GM19467 (cell line): ENCODE measurements at regions not wholly inside any gene's neighbourhood (a gene's known extent, or its start where the extent isn't known, plus 50 kb on each side); places are given as distances from the start of the nearest gene placed in this dataset.
"Not testable (repeated sequence)": the region's sequence is repeated elsewhere in the genome, so short reads cannot be mapped to it uniquely, and the experiment has no call there.

Source experiments
- ATAC-seq: cut with Tn5 transposase; IDR thresholded peaks from one replicate; pipeline ENCODE4 v1.9.1; 2021; ENCODE audit warnings: mild to moderate bottlenecking, moderate library complexity; ENCODE audit not compliant: unreplicated experiment

DNA sequence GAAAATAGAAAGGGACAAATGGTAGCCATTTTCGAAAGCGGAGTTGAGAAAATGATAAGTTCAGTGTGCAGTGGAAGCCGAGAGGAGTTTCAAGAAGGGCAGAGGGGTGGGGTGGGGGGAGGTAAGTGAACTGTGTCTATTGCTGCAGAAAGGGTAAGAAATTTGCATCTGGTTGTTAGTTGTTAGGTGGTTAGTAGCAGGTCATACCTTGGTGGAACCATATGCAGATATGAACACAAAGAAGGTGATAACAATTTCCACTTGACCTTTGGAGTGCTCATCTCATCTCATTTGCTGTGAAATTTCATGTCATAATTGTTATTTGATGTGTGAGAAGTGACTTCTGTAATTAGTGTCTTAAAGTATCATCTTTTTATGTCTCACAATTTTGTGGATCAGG lies 288.2 kb downstream of the QKI start:
- ATAC-seq: no peak

DNA sequence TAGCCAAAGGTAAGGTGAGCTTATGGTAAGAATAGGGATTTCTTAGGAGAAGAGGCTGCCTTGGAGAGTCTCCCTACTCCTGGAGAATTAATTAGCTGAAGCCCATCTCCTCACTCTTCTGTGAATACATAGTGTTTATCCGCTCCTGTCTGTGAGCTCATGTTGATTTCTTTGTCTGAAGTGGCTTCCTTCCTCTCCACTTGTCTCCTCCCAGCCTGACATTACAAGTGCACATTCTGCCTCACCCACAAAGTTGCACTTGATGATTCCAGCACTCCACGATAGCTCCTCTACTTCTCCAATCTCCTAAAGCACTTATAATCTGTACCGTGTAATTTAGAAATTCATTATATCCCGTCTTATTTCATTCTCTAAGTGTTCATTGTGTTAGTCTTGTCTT lies 287.2 kb downstream of the QKI start:
- no peak for ATAC-seq

DNA sequence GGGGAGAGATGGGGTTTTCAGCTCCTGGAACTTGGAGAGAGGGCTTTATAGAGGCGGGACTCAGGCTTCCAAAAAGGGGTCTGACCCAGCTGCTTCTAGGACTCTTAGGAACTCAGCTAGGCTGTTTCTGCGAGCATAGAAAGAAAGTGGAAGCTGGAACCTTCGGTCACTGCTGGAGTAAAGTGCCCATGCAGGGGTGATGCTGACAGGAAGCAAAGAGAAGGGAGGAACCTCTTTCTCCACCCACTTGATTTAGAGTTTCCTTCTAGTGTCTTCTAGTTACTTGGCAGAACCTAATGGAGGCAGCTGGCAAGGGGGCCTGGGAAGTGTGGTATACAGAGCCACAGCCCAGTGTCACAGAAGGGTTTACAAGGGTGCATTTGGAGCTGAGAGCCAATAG lies 283.6 kb downstream of the QKI start:
- no peak for ATAC-seq

- not testable (repeated sequence) for ATAC-seq
Measured at GRCh38 chr6:163696311-163696710, 281.8 kb downstream of the QKI start.

GRCh38 chr6:163695414-163695864 lies 280.9 kb downstream of the QKI start:
- ATAC-seq: no peak

GRCh38 chr6:163694988-163695398 lies 280.5 kb downstream of the QKI start:
- no peak for ATAC-seq

DNA sequence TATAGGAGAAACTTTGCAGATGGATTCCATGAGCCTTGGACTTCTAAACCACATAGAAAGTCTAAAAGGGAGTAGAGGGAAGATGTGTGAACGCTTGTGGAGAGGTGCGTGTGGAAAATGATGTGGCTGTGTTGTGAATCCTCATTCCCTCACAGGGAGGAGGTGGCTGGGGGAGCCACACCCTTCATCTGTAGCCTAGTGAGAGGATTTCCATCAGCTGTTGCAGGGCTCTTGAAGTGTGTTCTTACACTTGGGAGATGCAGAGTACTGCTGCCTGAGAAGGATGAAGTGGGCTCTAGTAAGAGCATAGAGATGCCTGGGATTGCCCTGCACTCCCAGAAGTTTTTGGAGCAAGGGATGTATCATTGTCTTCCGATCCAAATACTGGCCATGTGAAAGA lies 279.6 kb downstream of the QKI start:
- no peak for ATAC-seq

GRCh38 chr6:163691049-163691448 lies 276.5 kb downstream of the QKI start:
- no peak for ATAC-seq

- no peak for ATAC-seq
Measured at GRCh38 chr6:163688739-163689362, 274.3 kb downstream of the QKI start.

- ATAC-seq: no peak
Measured at GRCh38 chr6:163687075-163687474, 272.6 kb downstream of the QKI start.

GRCh38 chr6:163686301-163686700 lies 271.8 kb downstream of the QKI start:
- ATAC-seq: no peak

- ATAC-seq: no peak
Measured at GRCh38 chr6:163683105-163683622, 268.6 kb downstream of the QKI start.

DNA sequence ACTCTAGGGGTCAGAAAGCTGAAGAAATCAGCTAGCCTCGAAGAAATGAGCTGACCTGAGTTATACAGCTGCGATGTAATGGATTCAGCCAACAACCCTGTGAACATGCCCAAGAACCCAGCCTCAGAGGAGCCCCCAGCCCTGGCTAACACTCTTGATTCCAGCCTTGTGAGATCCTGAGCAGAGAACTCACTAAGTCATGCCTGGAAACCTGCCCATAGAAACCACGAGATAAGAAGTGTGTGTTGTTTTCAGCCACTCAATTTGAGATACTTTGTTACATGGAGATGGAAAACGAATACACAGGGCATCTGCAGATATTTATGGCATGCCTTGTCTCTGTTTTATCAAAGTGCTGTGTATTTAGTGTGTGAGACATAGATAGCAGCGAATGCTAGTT lies 265.2 kb downstream of the QKI start:
- no peak for ATAC-seq

DNA sequence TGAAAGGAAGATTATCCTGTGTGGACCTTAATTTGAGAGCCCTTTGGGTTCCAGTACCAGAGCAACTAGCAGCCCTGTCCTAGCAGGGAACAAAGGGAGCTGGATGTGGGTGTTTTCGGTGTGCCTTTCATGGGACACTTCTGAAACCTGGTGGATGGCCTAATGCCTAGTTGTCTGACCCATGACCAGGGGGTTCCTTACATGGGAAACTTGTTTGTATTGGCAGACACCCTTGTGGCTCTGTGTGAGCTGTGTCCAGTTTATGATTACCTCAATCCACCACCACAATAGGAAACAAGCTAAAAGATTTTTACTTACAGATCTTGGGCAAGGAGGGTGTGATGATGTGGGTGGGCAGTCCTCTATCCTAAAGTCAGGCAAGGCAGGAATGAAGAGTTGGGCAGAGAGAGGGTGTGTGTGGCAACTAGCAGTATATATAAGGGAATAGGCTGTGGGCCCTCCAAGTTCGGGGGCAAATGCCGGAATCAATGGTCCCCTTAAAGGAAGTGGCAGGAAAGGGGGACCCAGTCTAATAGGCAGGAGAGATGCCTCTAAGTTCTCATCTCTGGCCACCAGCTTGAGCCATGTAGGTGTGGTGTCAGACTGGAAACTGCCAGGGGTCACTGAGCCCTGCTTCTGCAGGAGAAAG lies 264.6 kb downstream of the QKI start:
- no peak for ATAC-seq

GRCh38 chr6:163675611-163676010 lies 261.1 kb downstream of the QKI start:
- ATAC-seq: no peak

GRCh38 chr6:163672710-163673109 lies 258.2 kb downstream of the QKI start:
- no peak for ATAC-seq

DNA sequence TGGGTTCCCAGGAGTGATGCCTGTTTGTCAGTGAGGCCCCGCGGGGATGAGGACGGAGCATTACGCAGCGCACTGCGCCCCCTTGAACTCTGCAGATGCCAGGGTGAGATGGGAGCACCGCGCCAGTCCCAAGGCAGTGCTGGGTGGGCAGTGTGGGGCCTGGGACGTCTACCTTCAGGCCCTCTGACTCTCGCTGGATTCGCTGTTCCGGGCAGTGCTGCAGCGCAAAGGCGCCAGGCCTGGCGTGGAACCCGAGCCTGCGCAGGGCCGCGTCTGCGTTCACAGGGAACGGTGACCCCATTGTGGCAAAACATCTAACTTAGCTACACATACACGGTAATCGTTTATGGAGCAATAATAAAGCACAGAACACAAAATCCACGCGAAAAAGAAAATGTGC lies 257.3 kb downstream of the QKI start:
- ATAC-seq: no peak

DNA sequence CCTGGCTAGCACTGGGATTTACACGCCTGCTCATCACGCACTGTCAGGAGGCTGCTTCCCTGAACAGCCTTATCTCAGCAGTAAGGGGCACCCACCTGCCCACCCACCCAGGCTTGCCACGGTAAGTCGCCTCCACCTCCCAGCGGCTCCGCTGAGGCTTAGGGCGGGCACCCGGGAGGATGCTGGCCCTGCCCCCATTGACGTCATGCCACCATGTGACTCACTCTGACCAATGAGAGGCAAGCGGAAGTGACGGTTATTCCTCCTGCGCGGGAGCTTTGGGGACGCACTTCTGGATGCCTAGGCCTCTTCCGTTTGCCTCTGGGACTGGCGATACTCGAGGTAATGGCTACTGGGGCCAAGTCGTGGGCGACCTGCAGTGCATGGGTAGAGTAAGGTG lies 256.8 kb downstream of the QKI start:
- no peak for ATAC-seq

DNA sequence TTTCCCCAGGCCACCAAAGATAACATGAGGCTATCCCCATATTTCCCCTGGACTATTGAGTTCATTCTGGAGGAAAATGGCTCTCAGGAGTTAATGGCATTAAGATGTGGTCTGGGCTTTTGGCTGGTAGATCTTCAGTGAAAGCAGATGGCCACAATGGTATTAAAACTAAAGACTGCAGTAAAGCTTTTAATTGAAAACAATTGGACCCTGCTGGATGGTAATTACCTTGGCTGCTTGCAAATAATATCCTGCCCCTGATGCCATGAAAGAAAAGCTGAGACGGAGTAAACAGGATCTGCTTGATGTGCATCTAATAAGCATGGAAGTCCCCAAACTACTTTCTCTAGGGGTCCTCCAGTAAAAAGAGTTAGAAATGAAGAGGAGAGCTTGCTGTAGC lies 255.8 kb downstream of the QKI start:
- no peak for ATAC-seq

DNA sequence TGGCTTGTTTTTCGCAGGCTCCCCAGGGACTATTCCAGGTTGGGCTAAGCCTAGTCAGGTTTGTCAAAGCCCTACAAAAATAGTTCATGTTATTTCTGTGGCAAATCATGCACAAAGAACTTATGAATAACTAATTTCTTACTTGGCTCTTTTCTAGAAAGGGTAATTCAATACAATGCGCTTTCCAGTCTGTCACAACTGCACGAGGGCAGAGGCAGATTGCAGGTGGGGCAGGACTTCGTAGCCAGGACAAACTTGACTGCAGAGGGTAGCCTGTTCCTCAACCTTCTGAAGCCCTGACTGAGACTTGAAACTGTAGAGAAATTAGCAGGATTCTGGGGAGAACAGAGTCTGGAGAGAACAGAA lies 253.5 kb downstream of the QKI start:
- peak; percentile 42 for ATAC-seq

DNA sequence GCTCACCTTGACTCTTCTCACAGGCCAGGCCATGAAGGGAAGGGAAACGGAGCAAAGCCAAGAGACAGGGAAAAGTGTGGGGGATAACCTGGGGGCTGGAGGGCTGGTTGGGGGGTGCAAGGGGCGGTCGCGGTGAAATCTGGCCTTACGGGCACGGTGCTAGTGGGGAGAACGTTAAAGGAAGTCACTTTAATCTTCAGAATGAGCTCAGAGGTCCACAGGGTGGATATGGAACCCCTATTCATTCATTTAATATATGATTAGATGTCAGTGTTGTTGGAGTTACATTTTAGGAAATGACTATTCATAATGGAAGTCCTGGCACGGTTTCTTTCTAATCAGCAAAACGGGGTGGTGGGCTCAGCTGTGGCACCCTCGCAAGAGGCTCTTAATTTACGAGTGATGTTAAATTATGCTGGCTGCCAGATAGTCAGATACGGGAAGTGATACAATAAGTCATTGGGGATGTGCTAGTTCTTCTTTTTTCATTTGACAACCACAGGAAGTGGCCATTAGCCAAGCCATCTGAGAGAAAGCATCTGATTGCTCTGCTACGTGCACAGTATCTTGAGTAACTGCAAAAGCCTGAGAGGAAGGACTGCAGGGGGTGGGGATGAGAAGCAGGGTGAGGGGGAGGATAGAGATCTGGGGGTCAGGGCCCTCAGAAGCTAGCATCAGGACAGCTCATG lies 253.0 kb downstream of the QKI start:
- peak; percentile 97 for ATAC-seq

DNA sequence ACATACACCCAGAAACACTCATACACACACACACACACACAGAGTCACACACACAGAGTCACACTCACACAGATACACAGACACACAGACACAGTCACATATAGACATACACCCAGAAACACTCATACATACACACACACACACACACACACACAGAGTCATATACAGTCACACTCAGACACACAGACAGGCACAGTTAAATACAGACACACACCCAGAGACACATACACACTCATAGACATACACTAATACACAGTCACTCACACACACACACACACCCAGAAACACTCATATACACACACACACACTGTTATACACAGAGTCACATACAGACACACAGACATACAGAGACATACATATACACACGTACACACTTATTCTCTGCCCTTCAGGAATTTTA lies 250.9 kb downstream of the QKI start:
- ATAC-seq: no peak
